PFSK-1 (cell line): ENCODE measurements at regions not wholly inside any gene's neighbourhood (a gene's known extent, or its start where the extent isn't known, plus 50 kb on each side); places are given as distances from the start of the nearest gene placed in this dataset.

Experiments
- POLR2AphosphoS5 ChIP-seq: IDR thresholded peaks from 2 replicates; pipeline ENCODE4 v1.6.1; 2012; ENCODE audit warnings: low read depth, mild to moderate bottlenecking, control low read depth, low read length, moderate library complexity
- SIN3A ChIP-seq: IDR thresholded peaks from 2 replicates; pipeline ENCODE4 v1.6.1; 2012; ENCODE audit warnings: mild to moderate bottlenecking, low read length, moderate library complexity, borderline replicate concordance; ENCODE audit not compliant: insufficient read depth
- TAF1 ChIP-seq: IDR thresholded peaks from 2 replicates; pipeline ENCODE4 v1.6.1; 2012; ENCODE audit warnings: low read length, control low read depth, borderline replicate concordance; ENCODE audit not compliant: insufficient read depth
- TF ChIP-seq, protein P1 (sequence below), 2 experiments: IDR thresholded peaks; 2 replicates each; pipeline versions ENCODE4 v1.6.1 to v1.8.0; 2011 to 2012; ENCODE audit warnings: low read depth in 2 of 2, low read length in 2 of 2, control low read depth in 1 of 2, inconsistent platforms in 1 of 2, mild to moderate bottlenecking in 1 of 2, moderate library complexity in 1 of 2; ENCODE audit not compliant: insufficient read depth in 1 of 2

DNA sequence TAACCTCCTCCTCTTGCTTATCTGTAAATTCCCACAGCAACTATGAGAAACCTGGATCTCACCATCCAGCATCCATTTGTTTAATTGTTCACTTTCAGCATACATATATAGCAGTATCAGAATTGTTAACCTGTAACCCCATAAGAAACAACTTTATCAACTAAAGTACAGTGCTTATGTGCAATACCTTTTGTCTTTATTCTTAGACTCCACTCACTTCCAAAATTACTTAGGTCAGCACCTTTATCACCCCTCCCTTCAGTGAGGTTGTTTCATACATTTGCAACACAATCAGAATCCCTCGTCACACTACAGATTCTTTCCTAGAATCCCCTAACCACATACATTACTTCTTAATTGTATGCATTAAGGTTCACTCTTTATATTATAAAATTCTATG lies 225.9 kb upstream of the NCKAP5 start:
- no peak for TF ChIP-seq TAF1
- no peak for TF ChIP-seq POLR2AphosphoS5
- TF ChIP-seq SIN3A, result no peak
- TF ChIP-seq, protein P1, sequence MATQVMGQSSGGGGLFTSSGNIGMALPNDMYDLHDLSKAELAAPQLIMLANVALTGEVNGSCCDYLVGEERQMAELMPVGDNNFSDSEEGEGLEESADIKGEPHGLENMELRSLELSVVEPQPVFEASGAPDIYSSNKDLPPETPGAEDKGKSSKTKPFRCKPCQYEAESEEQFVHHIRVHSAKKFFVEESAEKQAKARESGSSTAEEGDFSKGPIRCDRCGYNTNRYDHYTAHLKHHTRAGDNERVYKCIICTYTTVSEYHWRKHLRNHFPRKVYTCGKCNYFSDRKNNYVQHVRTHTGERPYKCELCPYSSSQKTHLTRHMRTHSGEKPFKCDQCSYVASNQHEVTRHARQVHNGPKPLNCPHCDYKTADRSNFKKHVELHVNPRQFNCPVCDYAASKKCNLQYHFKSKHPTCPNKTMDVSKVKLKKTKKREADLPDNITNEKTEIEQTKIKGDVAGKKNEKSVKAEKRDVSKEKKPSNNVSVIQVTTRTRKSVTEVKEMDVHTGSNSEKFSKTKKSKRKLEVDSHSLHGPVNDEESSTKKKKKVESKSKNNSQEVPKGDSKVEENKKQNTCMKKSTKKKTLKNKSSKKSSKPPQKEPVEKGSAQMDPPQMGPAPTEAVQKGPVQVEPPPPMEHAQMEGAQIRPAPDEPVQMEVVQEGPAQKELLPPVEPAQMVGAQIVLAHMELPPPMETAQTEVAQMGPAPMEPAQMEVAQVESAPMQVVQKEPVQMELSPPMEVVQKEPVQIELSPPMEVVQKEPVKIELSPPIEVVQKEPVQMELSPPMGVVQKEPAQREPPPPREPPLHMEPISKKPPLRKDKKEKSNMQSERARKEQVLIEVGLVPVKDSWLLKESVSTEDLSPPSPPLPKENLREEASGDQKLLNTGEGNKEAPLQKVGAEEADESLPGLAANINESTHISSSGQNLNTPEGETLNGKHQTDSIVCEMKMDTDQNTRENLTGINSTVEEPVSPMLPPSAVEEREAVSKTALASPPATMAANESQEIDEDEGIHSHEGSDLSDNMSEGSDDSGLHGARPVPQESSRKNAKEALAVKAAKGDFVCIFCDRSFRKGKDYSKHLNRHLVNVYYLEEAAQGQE (IDR thresholded peaks at IDR 0.05; ENCODE audit: insufficient read depth in 1 of 2, low read depth in 2 of 2, low read length in 2 of 2), result no peak
